Lower leg skin (tissue), 3 donors: ENCODE measurements at regions not wholly inside any gene's neighbourhood (a gene's known extent, or its start where the extent isn't known, plus 50 kb on each side); places are given as distances from the start of the nearest gene placed in this dataset.

Experiments
- CTCF ChIP-seq, 3 donors: fragments of 450-650 bp; IDR thresholded peaks; one replicate each; pipeline ENCODE4 v1.5.1; 2016; ENCODE audit warnings: antibody characterized with exemption in 3 of 3, mild to moderate bottlenecking in 3 of 3, moderate library complexity in 2 of 3
- POLR2A ChIP-seq, 2 donors: fragments of 450-650 bp; IDR thresholded peaks; one replicate each; pipeline ENCODE4 v1.6.1; 2016 to 2017; ENCODE audit warnings: antibody characterized with exemption in 2 of 2, mild to moderate bottlenecking in 1 of 2, moderate library complexity in 1 of 2

GRCh38 chr1:80657707-80658106 is 1143.0 kb upstream of the ADGRL2 start:
- TF ChIP-seq CTCF (IDR thresholded peaks at IDR 0.05) (no peak), POLR2A (IDR thresholded peaks at IDR 0.05) (no peak)
